Ovary (tissue), 7 donors: ENCODE measurements at regions not wholly inside any gene's neighbourhood (a gene's known extent, or its start where the extent isn't known, plus 50 kb on each side); places are given as distances from the start of the nearest gene placed in this dataset.

ENCODE experiments used
- DNase-seq, 5 donors: peaks; one replicate each; pipeline ENCODE4 v3.0.0-alpha.2; 2019 to 2020
- H3K27ac ChIP-seq, 2 donors: fragments of 200-600 bp; one replicate each; pipeline versions ENCODE4 v1.5.1 to v1.8.0; 2019 to 2022
- H3K27me3 ChIP-seq: fragments of 200-600 bp; one replicate; pipeline ENCODE4 v1.8.0; 2022
- H3K36me3 ChIP-seq: fragments of 200-600 bp; sonication (generic); one replicate; pipeline ENCODE4 v1.5.1; 2019
- H3K4me1 ChIP-seq: one replicate; pipeline ENCODE4 v1.8.1; 2013; ENCODE audit warnings: mild to moderate bottlenecking, moderate library complexity; ENCODE audit not compliant: insufficient read depth
- H3K4me3 ChIP-seq: fragments of 200-600 bp; sonication (generic); one replicate; pipeline ENCODE4 v1.5.1; 2017
- H3K9me3 ChIP-seq, 2 donors: fragments of 200-600 bp in 1 of 2; sonication (generic) in 1 of 2; one replicate each; pipeline versions ENCODE4 v1.5.1 to v1.8.1; 2013 to 2019; ENCODE audit warnings: mild to moderate bottlenecking in 1 of 2, moderate library complexity in 1 of 2
- EP300 ChIP-seq: sonication (generic); formaldehyde crosslinking; IDR thresholded peaks from one replicate; pipeline ENCODE4 v1.6.1; 2017; ENCODE audit warnings: antibody characterized with exemption
- POLR2A ChIP-seq: fragments of 450-650 bp; IDR thresholded peaks from one replicate; pipeline ENCODE4 v1.6.1; 2017; ENCODE audit warnings: antibody characterized with exemption, mild to moderate bottlenecking, moderate library complexity
- WGBS, 3 donors: extraction: QIAGEN DNeasy Blood & Tissue Kit in 1 of 3; methylation state at CpG; one replicate each; pipeline versions ENCODE4 v1.1.5 to v1.1.7; 2013 to 2017; 5-methylcytosine and 5-hydroxymethylcytosine counted together
- intact Hi-C, 4 donors: fragments of 100-400 bp; cut with DNase I; formaldehyde crosslinking; loops; one replicate each; pipeline versions ENCODE4 v1.11.0 to v1.15.1; 2022 to 2023
- TF ChIP-seq, protein P1 (sequence below), 3 donors: fragments of 450-650 bp in 2 of 3; fragments of 200-600 bp in 1 of 3; IDR thresholded peaks; one replicate each; pipeline versions ENCODE4 v1.5.1 to v1.8.0; 2016 to 2022; ENCODE audit warnings: antibody characterized with exemption in 3 of 3, mild to moderate bottlenecking in 1 of 3
- donor health status: DM: no; HTN: no; CAD: no; lungs with moderate emphysema.
- donor health status: DM: no; HTN: no; CAD: no.
- donor health status: Bipolar disorder and iron deficiency.
- donor health status: DM: no; HTN: no; CAD: no.
- donor health status: DM: yes; HTN: yes; CAD: no.

DNA sequence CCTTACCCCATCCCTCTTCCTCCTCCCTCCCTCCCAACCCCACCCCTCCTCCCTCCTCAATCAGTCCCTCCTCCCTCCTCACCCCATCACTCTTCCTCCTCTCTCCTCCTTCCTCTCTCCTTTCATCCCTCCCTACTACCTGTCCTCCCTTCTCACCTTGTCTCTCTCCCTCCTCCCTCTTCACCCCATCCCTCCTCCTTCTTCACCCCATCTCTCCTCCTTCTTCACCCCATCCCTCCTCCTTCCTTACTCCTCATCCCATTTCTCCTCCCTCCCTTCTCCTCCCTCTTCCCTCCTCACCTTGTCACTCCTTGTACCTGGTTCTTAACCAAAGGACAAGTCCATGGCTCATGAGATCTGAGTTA is 222.4 kb downstream of the TTLL2 start:
- H3K27me3 ChIP-seq: no peaks in the 10 kb centered on the region
- intact Hi-C loops: no loop called here
- TF ChIP-seq EP300 (no peak), POLR2A (no peak)
- TF ChIP-seq, protein P1, sequence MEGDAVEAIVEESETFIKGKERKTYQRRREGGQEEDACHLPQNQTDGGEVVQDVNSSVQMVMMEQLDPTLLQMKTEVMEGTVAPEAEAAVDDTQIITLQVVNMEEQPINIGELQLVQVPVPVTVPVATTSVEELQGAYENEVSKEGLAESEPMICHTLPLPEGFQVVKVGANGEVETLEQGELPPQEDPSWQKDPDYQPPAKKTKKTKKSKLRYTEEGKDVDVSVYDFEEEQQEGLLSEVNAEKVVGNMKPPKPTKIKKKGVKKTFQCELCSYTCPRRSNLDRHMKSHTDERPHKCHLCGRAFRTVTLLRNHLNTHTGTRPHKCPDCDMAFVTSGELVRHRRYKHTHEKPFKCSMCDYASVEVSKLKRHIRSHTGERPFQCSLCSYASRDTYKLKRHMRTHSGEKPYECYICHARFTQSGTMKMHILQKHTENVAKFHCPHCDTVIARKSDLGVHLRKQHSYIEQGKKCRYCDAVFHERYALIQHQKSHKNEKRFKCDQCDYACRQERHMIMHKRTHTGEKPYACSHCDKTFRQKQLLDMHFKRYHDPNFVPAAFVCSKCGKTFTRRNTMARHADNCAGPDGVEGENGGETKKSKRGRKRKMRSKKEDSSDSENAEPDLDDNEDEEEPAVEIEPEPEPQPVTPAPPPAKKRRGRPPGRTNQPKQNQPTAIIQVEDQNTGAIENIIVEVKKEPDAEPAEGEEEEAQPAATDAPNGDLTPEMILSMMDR (IDR thresholded peaks at IDR 0.05): no peak
- no peak overlapping the region for H3K4me3 ChIP-seq
- H3K27ac ChIP-seq: no peak overlapping the region
- H3K9me3 ChIP-seq: no peaks in the 10 kb centered on the region
- no peak for DNase-seq
- H3K36me3 ChIP-seq: no peaks in the 10 kb centered on the region
- peaks cover 22% of the 10 kb centered on the region for H3K4me1 ChIP-seq

DNA sequence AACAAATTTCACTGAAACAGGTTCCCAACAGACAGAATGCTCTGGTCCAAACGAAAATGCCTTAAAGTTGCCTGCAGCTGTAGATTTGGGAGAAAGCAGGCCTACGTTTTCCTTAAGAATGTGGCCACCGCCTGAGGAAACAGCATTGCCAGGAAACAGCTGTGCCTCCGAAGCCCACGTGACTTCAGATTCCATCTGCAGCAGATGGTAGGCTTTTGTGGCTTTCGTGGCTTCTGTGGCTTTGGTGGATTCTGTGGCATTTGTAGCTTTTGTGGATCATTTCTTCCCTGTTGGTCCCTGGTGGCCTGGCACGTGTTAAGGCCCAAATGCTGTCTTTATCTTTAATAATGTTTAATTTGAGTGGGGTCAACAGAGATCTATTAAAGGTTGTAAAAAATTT is 222.9 kb downstream of the TTLL2 start:
- H3K9me3 ChIP-seq: no peaks in the 10 kb centered on the region
- intact Hi-C loops: no loop called here
- H3K27me3 ChIP-seq: no peaks in the 10 kb centered on the region
- H3K36me3 ChIP-seq: no peaks in the 10 kb centered on the region
- TF ChIP-seq POLR2A (no peak), EP300 (no peak)
- TF ChIP-seq, protein P1 (IDR thresholded peaks at IDR 0.05): no peak
- H3K4me3 ChIP-seq: no peak overlapping the region
- 20 to 45% (median 27%) methylated on average over 7 of the region's 7 CpGs for WGBS, 3 donors
- DNase-seq: peak in 1 of 5 donors; percentile 55
- H3K27ac ChIP-seq: no peak overlapping the region
- peaks cover 22% of the 10 kb centered on the region for H3K4me1 ChIP-seq

DNA sequence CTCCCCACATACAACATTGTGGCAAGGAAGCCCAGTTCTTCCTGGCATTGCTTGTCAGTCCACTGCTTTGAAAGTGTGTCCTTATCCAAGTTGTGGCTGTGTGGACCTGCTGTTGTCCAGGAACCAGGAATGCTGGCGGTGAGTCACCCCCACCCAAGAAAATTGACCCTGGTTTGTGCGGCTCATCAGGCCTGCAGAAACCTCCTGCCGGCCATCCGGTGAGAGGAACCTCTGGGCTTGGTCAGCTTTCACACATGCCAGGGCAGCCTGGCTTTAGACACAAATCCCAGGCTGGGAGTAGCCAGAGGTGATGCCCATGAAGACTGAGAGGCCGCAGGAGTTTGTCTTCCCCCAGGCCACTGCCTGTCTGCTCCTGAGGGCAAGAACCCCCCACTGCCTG is 223.6 kb downstream of the TTLL2 start:
- H3K4me3 ChIP-seq: no peak overlapping the region
- TF ChIP-seq EP300: no peak
- TF ChIP-seq POLR2A: no peak
- WGBS, 3 donors: 76 to 95% (median 80%) methylated on average over 5 of the region's 5 CpGs
- no peaks in the 10 kb centered on the region for H3K36me3 ChIP-seq
- peaks cover 20% of the 10 kb centered on the region for H3K4me1 ChIP-seq
- H3K27ac ChIP-seq: no peak overlapping the region
- H3K9me3 ChIP-seq: no peaks in the 10 kb centered on the region
- intact Hi-C loops: no loop called here
- H3K27me3 ChIP-seq: no peaks in the 10 kb centered on the region
- no peak for DNase-seq

DNA sequence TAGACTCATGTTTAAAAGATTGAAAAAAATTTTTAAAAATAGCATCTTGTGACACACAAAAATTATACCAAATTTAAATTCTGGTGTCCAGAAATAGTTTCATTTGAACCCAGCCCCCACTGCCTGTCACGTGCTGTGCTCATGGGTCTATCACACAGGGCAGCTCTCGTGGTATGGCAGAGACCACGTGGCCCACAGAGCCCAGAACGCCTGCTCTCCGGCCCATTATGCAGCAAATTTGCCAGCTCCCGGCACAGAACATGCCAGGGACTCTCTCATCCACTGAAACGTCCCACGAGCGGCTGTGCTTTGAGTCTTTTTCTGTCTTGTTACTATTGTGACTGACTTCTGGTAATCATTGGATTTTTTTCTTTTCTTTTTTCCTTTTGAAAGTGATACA is 224.3 kb downstream of the TTLL2 start:
- Histone ChIP-seq H3K4me3 (no peak overlapping the region), H3K4me1 (peaks cover 15% of the 10 kb centered on the region), H3K27me3 (no peaks in the 10 kb centered on the region), H3K9me3 (no peaks in the 10 kb centered on the region), H3K27ac (no peak overlapping the region), H3K36me3 (no peaks in the 10 kb centered on the region)
- TF ChIP-seq POLR2A (no peak), EP300 (no peak)
- TF ChIP-seq, protein P1 (IDR thresholded peaks at IDR 0.05): no peak
- no peak for DNase-seq
- WGBS, 3 donors: 81 to 94% (median 87%) methylated on average over 9 of the region's 9 CpGs
- intact Hi-C loops: no loop called here

DNA sequence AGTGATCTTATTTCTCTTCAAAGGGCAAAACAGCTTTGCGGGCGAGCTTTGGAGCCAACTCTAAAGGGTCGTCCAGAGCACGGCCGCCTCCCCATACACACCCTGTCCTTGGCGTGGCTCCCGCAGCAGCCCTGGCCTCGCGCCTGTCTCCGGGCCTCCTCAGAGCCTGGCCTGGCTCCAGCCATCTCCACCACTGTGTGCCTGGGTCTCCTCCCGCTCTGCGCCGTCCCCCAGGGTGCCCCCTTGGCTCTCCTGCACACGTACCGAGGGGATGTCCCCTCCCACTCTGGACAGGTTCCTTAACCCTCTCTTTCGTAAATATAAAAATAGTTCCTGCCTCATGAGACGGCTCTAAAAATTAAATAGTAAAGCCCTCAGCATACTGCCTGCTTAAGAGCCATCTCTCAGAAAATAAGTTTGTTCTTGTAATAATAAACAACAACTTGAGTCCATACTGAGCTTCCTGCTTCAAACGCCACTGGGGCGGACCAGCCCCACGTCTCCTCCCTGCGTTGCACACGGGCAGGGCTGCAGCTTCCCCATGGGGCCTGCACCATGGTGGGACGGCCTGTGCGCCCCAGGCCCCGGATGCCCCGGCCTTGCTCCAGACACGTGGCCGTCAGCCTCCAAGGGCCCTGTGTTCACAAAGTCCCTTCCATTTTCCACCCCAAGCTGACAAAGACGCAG is 226.2 kb downstream of the TTLL2 start:
- H3K27ac ChIP-seq: peak overlapping the region; percentile 81
- TF ChIP-seq, protein P1 (IDR thresholded peaks at IDR 0.05): no peak
- no peak for TF ChIP-seq EP300
- TF ChIP-seq POLR2A: no peak
- H3K4me1 ChIP-seq: peaks cover 15% of the 10 kb centered on the region
- H3K27me3 ChIP-seq: no peaks in the 10 kb centered on the region
- H3K9me3 ChIP-seq: no peaks in the 10 kb centered on the region
- WGBS, 3 donors: 8 to 9% (median 9%) methylated on average over 29 of the region's 29 CpGs
- H3K36me3 ChIP-seq: no peaks in the 10 kb centered on the region
- intact Hi-C loops: loop anchor here in 1 of 4 donors (5.0 kb wide), 1 partner anchor 59 kb away; no protein-coding TSS in a partner anchor
- H3K4me3 ChIP-seq: no peak overlapping the region
- peak; percentile 92 to 99 (median 96) for DNase-seq
